ENCODE measurements at regions not wholly inside any gene's neighbourhood (a gene's known extent, or its start where the extent isn't known, plus 50 kb on each side); places are given as distances from the start of the nearest gene placed in this dataset.

DNA sequence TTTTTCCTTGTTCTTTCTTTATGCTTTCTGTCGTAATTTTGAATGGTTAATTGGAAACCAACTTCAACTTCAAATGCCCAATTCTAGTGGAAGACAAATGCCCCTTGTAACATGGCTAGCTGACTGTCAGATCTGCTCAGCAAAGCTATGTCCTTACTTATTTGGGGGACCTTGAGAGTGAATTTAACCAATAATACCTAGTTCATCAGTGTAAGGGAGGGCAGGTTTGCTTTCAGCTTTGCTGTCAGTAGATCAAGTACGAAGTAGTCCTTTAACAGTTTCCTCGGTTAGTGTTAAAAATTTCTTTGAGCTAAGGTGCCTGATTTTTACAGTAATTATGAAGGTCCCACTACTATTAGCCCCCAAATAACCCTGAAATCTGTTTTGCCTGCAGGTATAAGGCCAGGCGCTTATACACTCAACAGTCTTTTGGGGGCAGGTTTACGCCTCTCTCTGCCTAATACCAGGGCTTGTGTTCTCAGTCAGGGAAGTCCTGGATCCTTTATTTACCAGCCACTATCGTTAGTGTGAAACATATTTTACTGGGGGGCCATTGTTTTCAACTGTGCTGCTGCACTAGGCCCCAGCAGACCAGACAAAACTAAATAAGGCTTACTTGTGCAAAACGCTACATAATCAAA, 165.1 kb upstream of the KCNJ3 start:
- TF ChIP-seq, protein P1, sequence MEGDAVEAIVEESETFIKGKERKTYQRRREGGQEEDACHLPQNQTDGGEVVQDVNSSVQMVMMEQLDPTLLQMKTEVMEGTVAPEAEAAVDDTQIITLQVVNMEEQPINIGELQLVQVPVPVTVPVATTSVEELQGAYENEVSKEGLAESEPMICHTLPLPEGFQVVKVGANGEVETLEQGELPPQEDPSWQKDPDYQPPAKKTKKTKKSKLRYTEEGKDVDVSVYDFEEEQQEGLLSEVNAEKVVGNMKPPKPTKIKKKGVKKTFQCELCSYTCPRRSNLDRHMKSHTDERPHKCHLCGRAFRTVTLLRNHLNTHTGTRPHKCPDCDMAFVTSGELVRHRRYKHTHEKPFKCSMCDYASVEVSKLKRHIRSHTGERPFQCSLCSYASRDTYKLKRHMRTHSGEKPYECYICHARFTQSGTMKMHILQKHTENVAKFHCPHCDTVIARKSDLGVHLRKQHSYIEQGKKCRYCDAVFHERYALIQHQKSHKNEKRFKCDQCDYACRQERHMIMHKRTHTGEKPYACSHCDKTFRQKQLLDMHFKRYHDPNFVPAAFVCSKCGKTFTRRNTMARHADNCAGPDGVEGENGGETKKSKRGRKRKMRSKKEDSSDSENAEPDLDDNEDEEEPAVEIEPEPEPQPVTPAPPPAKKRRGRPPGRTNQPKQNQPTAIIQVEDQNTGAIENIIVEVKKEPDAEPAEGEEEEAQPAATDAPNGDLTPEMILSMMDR (IDR thresholded peaks at IDR 0.05): no peak
- no peak for TF ChIP-seq POLR2AphosphoS5 (IDR thresholded peaks at IDR 0.05; ENCODE audit: low read depth, low read length)
- no peak for TF ChIP-seq SIN3A (IDR thresholded peaks at IDR 0.05; ENCODE audit: borderline replicate concordance, insufficient read depth, low read depth, low read length)
- TF ChIP-seq, protein P2, sequence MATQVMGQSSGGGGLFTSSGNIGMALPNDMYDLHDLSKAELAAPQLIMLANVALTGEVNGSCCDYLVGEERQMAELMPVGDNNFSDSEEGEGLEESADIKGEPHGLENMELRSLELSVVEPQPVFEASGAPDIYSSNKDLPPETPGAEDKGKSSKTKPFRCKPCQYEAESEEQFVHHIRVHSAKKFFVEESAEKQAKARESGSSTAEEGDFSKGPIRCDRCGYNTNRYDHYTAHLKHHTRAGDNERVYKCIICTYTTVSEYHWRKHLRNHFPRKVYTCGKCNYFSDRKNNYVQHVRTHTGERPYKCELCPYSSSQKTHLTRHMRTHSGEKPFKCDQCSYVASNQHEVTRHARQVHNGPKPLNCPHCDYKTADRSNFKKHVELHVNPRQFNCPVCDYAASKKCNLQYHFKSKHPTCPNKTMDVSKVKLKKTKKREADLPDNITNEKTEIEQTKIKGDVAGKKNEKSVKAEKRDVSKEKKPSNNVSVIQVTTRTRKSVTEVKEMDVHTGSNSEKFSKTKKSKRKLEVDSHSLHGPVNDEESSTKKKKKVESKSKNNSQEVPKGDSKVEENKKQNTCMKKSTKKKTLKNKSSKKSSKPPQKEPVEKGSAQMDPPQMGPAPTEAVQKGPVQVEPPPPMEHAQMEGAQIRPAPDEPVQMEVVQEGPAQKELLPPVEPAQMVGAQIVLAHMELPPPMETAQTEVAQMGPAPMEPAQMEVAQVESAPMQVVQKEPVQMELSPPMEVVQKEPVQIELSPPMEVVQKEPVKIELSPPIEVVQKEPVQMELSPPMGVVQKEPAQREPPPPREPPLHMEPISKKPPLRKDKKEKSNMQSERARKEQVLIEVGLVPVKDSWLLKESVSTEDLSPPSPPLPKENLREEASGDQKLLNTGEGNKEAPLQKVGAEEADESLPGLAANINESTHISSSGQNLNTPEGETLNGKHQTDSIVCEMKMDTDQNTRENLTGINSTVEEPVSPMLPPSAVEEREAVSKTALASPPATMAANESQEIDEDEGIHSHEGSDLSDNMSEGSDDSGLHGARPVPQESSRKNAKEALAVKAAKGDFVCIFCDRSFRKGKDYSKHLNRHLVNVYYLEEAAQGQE (IDR thresholded peaks at IDR 0.05; ENCODE audit: insufficient read depth in 1 of 2, low read depth in 2 of 2, low read length in 1 of 2): no peak

Measured in Panc1 (cell line).